Immature natural killer cell (primary cell): ENCODE measurements at regions not wholly inside any gene's neighbourhood (a gene's known extent, or its start where the extent isn't known, plus 50 kb on each side); places are given as distances from the start of the nearest gene placed in this dataset.
"Not testable (repeated sequence)": the region's sequence is repeated elsewhere in the genome, so short reads cannot be mapped to it uniquely, and the experiment has no call there.

Source experiments
- DNase-seq, 3 donors: peaks; one replicate each; pipeline ENCODE4 v3.0.0; 2022; ENCODE audit warnings: mixed read lengths in 1 of 3
- H3K27ac Mint-ChIP-seq, 6 donors: one replicate each; pipeline ENCODE4 v1.8.0; 2020; ENCODE audit warnings: mixed read lengths in 6 of 6, mild to moderate bottlenecking in 5 of 6, inconsistent platforms in 4 of 6, moderate library complexity in 3 of 6
- H3K27me3 Mint-ChIP-seq, 3 donors: one replicate each; pipeline ENCODE4 v1.8.0; 2020 to 2021; ENCODE audit warnings: low read depth in 3 of 3, mild to moderate bottlenecking in 3 of 3, mixed read lengths in 3 of 3, moderate library complexity in 3 of 3, inconsistent platforms in 1 of 3
- H3K36me3 Mint-ChIP-seq, 3 donors: one replicate each; pipeline ENCODE4 v1.8.0; 2020; ENCODE audit warnings: mixed read lengths in 3 of 3, inconsistent platforms in 2 of 3, mild to moderate bottlenecking in 2 of 3
- H3K4me1 Mint-ChIP-seq, 2 donors: one replicate each; pipeline ENCODE4 v1.8.0; 2020; ENCODE audit warnings: inconsistent platforms in 2 of 2, mild to moderate bottlenecking in 2 of 2, mixed read lengths in 2 of 2, moderate library complexity in 1 of 2
- H3K4me3 Mint-ChIP-seq, 5 donors: one replicate each; pipeline ENCODE4 v1.8.0; 2020; ENCODE audit warnings: mild to moderate bottlenecking in 5 of 5, mixed read lengths in 5 of 5, inconsistent platforms in 3 of 5, moderate library complexity in 3 of 5
- H3K9me3 Mint-ChIP-seq, 6 donors: one replicate each; pipeline ENCODE4 v1.8.0; 2020; ENCODE audit warnings: mild to moderate bottlenecking in 6 of 6, mixed read lengths in 6 of 6, inconsistent platforms in 4 of 6, moderate library complexity in 3 of 6

- peaks cover 0 to 7% (median 2%) of the 10 kb centered on the region in 3 donors for H3K27me3 Mint-ChIP-seq
- no peak overlapping the region for H3K4me3 Mint-ChIP-seq
- no peaks in the 10 kb centered on the region for H3K4me1 Mint-ChIP-seq
- no peak for DNase-seq
- no peaks in the 10 kb centered on the region for H3K36me3 Mint-ChIP-seq
- H3K27ac Mint-ChIP-seq = no peak overlapping the region
- H3K9me3 Mint-ChIP-seq = peaks cover 0 to 2% (median 0%) of the 10 kb centered on the region in 6 donors
Measured at GRCh38 chr18:6497543-6497942, 82.8 kb upstream of the L3MBTL4 start.

- peaks cover 0 to 2% (median 0%) of the 10 kb centered on the region in 6 donors for H3K9me3 Mint-ChIP-seq
- no peak overlapping the region for H3K4me3 Mint-ChIP-seq
- peaks cover 2 to 7% (median 3%) of the 10 kb centered on the region in 3 donors for H3K27me3 Mint-ChIP-seq
- DNase-seq = no peak
- no peaks in the 10 kb centered on the region for H3K4me1 Mint-ChIP-seq
- no peak overlapping the region for H3K27ac Mint-ChIP-seq
- H3K36me3 Mint-ChIP-seq = no peaks in the 10 kb centered on the region
Measured at GRCh38 chr18:6498289-6498856, 83.7 kb upstream of the L3MBTL4 start.

DNA sequence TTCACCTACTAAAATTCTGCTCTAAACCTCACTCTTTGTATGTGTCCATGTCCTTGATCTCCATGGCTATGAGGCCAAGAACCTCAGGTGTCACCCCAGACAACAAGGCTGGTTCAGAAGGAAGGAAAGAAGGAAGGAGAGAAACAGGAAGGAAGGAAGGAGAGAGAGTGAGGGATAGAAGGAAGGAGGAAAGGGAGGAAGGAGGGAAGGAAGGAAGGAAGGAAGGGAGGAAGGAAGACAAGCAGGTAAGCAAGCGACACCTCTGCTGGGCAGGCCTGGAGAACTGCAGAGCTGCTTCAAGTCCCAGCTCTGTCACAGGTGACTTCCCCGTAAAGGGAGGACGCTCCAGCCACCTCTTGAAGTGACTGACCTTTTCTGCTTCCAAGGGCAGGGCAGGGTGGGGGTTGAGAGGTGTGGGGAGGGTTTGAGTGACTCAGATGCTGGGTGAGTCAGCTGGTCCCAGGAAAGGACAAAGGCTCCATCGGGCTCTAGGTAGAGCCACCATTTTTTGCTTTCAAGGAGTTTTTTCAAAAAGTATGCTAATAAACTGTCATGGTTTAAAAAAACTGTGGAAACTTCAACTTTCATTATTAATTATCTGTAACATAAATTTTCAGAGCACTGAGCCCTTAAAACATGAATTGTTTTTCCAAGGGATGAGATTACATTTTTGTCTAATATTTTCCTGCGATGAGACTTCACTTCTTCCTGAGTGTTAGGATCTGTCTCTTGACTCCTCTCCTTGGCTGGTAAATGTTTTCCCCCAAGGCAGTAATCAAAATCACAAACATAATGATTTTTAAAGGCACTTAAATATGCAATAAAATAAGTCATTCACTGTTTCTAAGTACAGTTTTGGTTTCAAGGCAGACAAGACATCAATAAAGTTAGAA lies 90.1 kb upstream of the L3MBTL4 start:
- no peak overlapping the region for H3K27ac Mint-ChIP-seq
- DNase-seq = no peak
- no peaks in the 10 kb centered on the region for H3K9me3 Mint-ChIP-seq
- no peak overlapping the region for H3K4me3 Mint-ChIP-seq
- no peaks in the 10 kb centered on the region for H3K36me3 Mint-ChIP-seq
- peaks cover 2 to 6% (median 5%) of the 10 kb centered on the region in 3 donors for H3K27me3 Mint-ChIP-seq
- no peaks in the 10 kb centered on the region for H3K4me1 Mint-ChIP-seq

GRCh38 chr18:6505498-6505875 lies 90.8 kb upstream of the L3MBTL4 start:
- H3K36me3 Mint-ChIP-seq = no peaks in the 10 kb centered on the region
- H3K9me3 Mint-ChIP-seq = no peaks in the 10 kb centered on the region
- H3K4me3 Mint-ChIP-seq = no peak overlapping the region
- no peak overlapping the region for H3K27ac Mint-ChIP-seq
- no peak for DNase-seq
- peaks cover under 1 to 8% (median 6%) of the 10 kb centered on the region in 3 donors for H3K27me3 Mint-ChIP-seq
- no peaks in the 10 kb centered on the region for H3K4me1 Mint-ChIP-seq

DNA sequence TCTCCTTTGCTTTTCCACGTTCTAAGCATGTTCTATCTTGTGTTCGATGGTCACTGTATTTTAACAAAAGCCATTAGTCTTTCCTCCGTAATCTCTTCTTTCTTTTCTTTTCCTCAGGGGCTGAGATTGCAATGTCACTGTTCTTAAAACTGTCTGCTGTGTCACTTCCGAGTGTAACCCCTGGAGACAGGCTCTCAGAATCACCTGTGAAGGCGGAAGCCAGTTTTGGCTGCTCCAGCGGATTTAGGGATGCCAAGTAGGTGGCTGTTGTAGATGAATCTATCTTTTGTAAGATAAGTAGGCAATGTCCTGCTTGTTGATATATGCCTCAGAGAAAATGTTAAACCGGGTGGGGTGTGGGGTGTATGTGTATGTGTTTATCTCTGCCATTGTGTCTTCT lies 94.7 kb upstream of the L3MBTL4 start:
- H3K4me3 Mint-ChIP-seq = no peak overlapping the region
- no peaks in the 10 kb centered on the region for H3K4me1 Mint-ChIP-seq
- no peaks in the 10 kb centered on the region for H3K36me3 Mint-ChIP-seq
- H3K27ac Mint-ChIP-seq = no peak overlapping the region
- H3K9me3 Mint-ChIP-seq = no peaks in the 10 kb centered on the region
- DNase-seq = no peak
- peaks cover 3 to 6% (median 4%) of the 10 kb centered on the region in 3 donors for H3K27me3 Mint-ChIP-seq

DNA sequence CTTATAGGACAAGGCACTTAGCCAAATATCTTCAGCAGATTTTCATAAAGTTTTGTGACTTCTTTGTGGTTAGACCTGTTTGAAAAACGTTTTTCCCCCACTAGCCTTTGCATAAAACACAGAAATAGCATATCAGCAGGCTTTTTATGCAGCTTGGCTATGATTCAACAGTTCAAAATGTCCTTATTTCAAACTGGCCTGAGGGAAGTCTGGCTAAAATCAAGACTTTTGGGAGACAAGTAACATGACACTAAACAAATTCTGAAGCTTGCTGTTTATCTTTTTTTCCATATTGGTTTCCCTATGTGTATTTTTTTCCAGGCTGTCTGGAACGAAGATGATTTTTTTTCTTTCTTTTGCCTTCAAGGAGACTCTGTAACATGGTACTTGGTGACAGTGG lies 95.1 kb upstream of the L3MBTL4 start:
- no peaks in the 10 kb centered on the region for H3K36me3 Mint-ChIP-seq
- DNase-seq = no peak
- H3K27me3 Mint-ChIP-seq = peaks cover 3 to 6% (median 4%) of the 10 kb centered on the region in 3 donors
- no peaks in the 10 kb centered on the region for H3K4me1 Mint-ChIP-seq
- H3K4me3 Mint-ChIP-seq = no peak overlapping the region
- no peak overlapping the region for H3K27ac Mint-ChIP-seq
- H3K9me3 Mint-ChIP-seq = no peaks in the 10 kb centered on the region

DNA sequence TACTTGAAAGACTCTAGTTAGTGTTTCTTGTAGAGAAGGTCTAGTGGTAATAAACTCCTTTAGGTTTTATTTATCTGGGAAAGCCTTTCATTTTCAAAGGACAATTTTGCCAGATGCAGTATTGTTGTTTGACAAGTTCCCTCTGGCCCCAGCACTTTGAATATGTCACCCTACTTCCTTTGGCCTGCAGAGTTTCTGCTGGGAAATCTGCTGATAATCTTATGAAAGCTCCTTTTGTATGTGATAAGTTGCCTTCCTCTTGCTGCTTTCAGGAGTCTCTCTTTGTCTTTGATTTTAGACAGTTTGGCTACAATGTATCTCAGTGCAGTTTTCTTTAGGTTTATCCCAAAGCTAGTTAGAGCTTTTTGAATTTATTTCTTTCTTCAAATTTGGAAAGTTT lies 106.2 kb upstream of the L3MBTL4 start:
- no peaks in the 10 kb centered on the region for H3K36me3 Mint-ChIP-seq
- no peak for DNase-seq
- H3K27me3 Mint-ChIP-seq = peaks cover 0 to 8% (median 4%) of the 10 kb centered on the region in 3 donors
- H3K27ac Mint-ChIP-seq = no peak overlapping the region
- H3K4me3 Mint-ChIP-seq = no peak overlapping the region
- H3K4me1 Mint-ChIP-seq = no peaks in the 10 kb centered on the region
- peaks cover 0 to 4% (median 0%) of the 10 kb centered on the region in 6 donors for H3K9me3 Mint-ChIP-seq

- H3K27me3 Mint-ChIP-seq = peaks cover 0 to 8% (median 4%) of the 10 kb centered on the region in 3 donors
- no peak overlapping the region for H3K4me3 Mint-ChIP-seq
- peak; percentile 10 to 22 (median 22) for DNase-seq
- peaks cover 0 to 2% (median 0%) of the 10 kb centered on the region in 6 donors for H3K9me3 Mint-ChIP-seq
- H3K4me1 Mint-ChIP-seq = no peaks in the 10 kb centered on the region
- no peak overlapping the region for H3K27ac Mint-ChIP-seq
- H3K36me3 Mint-ChIP-seq = no peaks in the 10 kb centered on the region
Measured at GRCh38 chr18:6521803-6522418, 107.2 kb upstream of the L3MBTL4 start.

- H3K27ac Mint-ChIP-seq = no peak overlapping the region
- H3K4me3 Mint-ChIP-seq = no peak overlapping the region
- peaks cover 0 to 5% (median 2%) of the 10 kb centered on the region in 3 donors for H3K27me3 Mint-ChIP-seq
- DNase-seq = no peak
- no peaks in the 10 kb centered on the region for H3K36me3 Mint-ChIP-seq
- no peaks in the 10 kb centered on the region for H3K4me1 Mint-ChIP-seq
- H3K9me3 Mint-ChIP-seq = peaks cover 0 to 2% (median 0%) of the 10 kb centered on the region in 6 donors
Measured at GRCh38 chr18:6525604-6526003, 110.9 kb upstream of the L3MBTL4 start.

GRCh38 chr18:6537475-6537874 lies 122.8 kb upstream of the L3MBTL4 start:
- H3K4me3 Mint-ChIP-seq = no peak overlapping the region
- DNase-seq = no peak
- no peak overlapping the region for H3K27ac Mint-ChIP-seq
- H3K4me1 Mint-ChIP-seq = peaks cover 0 to 3% of the 10 kb centered on the region in 2 donors
- no peaks in the 10 kb centered on the region for H3K36me3 Mint-ChIP-seq
- peaks cover 0 to 1% (median 0%) of the 10 kb centered on the region in 3 donors for H3K27me3 Mint-ChIP-seq
- peaks cover 0 to 3% (median 0%) of the 10 kb centered on the region in 6 donors for H3K9me3 Mint-ChIP-seq

DNA sequence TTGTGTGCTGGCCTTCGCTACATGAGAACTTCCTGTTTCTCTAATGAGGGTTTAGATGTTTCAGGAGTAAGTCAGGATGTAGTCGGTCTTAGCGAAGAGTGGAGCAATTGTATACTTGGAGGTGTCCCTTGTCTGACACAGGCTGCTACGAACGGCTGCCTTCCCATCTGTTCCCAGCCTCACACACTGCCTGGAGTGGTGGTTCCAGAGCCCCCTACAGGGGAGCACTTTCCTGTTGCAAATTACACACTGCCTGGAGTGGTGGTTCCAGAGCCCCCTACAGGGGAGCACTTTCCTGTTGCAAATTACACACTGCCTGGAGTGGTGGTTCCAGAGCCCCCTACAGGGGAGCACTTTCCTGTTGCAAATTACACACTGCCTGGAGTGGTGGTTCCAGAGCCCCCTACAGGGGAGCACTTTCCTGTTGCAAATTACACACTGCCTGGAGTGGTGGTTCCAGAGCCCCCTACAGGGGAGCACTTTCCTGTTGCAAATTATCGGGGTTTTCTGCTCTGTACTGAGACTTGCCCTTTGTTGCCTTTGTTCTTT lies 126.5 kb upstream of the L3MBTL4 start:
- not testable (repeated sequence) for H3K27ac Mint-ChIP-seq, H3K36me3 Mint-ChIP-seq, H3K4me3 Mint-ChIP-seq, H3K4me1 Mint-ChIP-seq, DNase-seq, H3K27me3 Mint-ChIP-seq, H3K9me3 Mint-ChIP-seq

GRCh38 chr18:6542296-6542695 lies 127.6 kb upstream of the L3MBTL4 start:
- Mint-ChIP-seq H3K9me3 (peaks cover 0 to 2% (median 0%) of the 10 kb centered on the region in 6 donors), H3K36me3 (no peaks in the 10 kb centered on the region), H3K27me3 (peaks cover 0 to 3% (median 1%) of the 10 kb centered on the region in 3 donors), H3K4me3 (no peak overlapping the region), H3K27ac (no peak overlapping the region), H3K4me1 (peaks cover 0 to 3% of the 10 kb centered on the region in 2 donors)
- no peak for DNase-seq

DNA sequence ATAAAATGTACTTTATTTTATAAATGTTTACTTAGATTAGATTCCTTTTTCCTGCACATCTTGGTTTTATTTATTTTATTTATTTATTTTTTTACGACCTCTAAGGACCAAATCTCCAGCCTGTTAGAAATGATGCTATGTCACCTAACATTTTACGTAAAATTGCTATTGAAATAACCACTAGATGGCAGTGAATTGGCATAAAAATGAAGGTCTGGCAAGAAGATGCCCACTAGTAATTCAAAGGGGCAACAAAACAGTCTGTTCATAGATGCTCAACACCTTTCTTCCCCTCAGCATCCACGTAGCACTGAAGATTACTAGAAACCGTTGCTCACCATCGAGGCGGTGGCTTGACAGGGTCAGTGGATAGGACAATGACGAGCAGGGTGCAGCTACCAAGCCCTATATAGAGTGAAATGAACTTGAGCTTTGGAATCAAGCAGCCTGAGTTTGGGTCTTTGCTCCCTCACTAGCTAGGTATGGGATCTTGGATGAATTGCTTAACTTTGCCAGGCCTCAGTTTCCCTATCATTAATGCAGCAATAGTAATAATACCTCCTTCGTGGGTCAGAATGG lies 128.7 kb upstream of the L3MBTL4 start:
- H3K36me3 Mint-ChIP-seq = no peaks in the 10 kb centered on the region
- H3K27ac Mint-ChIP-seq = no peak overlapping the region
- peaks cover 0 to 3% (median 1%) of the 10 kb centered on the region in 3 donors for H3K27me3 Mint-ChIP-seq
- peaks cover 0 to 3% of the 10 kb centered on the region in 2 donors for H3K4me1 Mint-ChIP-seq
- peaks cover 0 to 2% (median 0%) of the 10 kb centered on the region in 6 donors for H3K9me3 Mint-ChIP-seq
- no peak overlapping the region for H3K4me3 Mint-ChIP-seq
- DNase-seq = no peak
